NB4 (cell line): ENCODE measurements at regions not wholly inside any gene's neighbourhood (a gene's known extent, or its start where the extent isn't known, plus 50 kb on each side); places are given as distances from the start of the nearest gene placed in this dataset.

Experiments used
- DNase-seq: peaks from one replicate; pipeline ENCODE4 v3.0.0; 2010; ENCODE audit warnings: low read depth
- H3K4me3 ChIP-seq: one replicate; pipeline ENCODE4 v1.5.1; 2011; ENCODE audit warnings: mild to moderate bottlenecking, low read depth, low read length, moderate library complexity
- CTCF ChIP-seq: IDR thresholded peaks from one replicate; pipeline ENCODE4 v1.5.1; 2012; ENCODE audit warnings: low read depth, low read length
- MAX ChIP-seq: IDR thresholded peaks from 2 replicates; pipeline ENCODE4 v1.6.1; 2011; ENCODE audit warnings: low read depth, low read length
- MYC ChIP-seq: IDR thresholded peaks from 2 replicates; pipeline ENCODE4 v1.6.1; 2011; ENCODE audit warnings: low read depth, low read length
- POLR2A ChIP-seq: IDR thresholded peaks from 2 replicates; pipeline ENCODE4 v1.6.1; 2011; ENCODE audit warnings: mild to moderate bottlenecking; ENCODE audit not compliant: insufficient read length; ENCODE audit errors: extremely low read depth

- TF ChIP-seq POLR2A (no peak), MAX (no peak), CTCF (no peak), MYC (no peak)
- no peak overlapping the region for H3K4me3 ChIP-seq
- no peak for DNase-seq
These were observed 153.5 kb upstream of the DMRT1 start for GRCh38 chr9:687994-688393.

GRCh38 chr9:690517-691111 lies 150.9 kb upstream of the DMRT1 start:
- no peak overlapping the region for H3K4me3 ChIP-seq
- TF ChIP-seq POLR2A (no peak), CTCF (no peak), MAX (no peak), MYC (no peak)
- no peak for DNase-seq

GRCh38 chr9:691825-692400 lies 149.6 kb upstream of the DMRT1 start:
- no peak for DNase-seq
- TF ChIP-seq MAX: no peak
- no peak for TF ChIP-seq MYC
- TF ChIP-seq POLR2A: no peak
- TF ChIP-seq CTCF: no peak
- H3K4me3 ChIP-seq: no peak overlapping the region

GRCh38 chr9:692636-693129 lies 148.8 kb upstream of the DMRT1 start:
- no peak overlapping the region for H3K4me3 ChIP-seq
- no peak for DNase-seq

GRCh38 chr9:693201-694091 lies 148.1 kb upstream of the DMRT1 start:
- no peak overlapping the region for H3K4me3 ChIP-seq
- TF ChIP-seq CTCF: no peak
- no peak for TF ChIP-seq MYC
- TF ChIP-seq POLR2A: no peak
- no peak for TF ChIP-seq MAX
- DNase-seq: no peak

More at GRCh38 chr9:692636-693129, 148.8 kb upstream of the DMRT1 start:
- TF ChIP-seq MYC: no peak
- no peak for TF ChIP-seq POLR2A
- TF ChIP-seq CTCF: no peak
- TF ChIP-seq MAX: no peak
